GM23338 (cell line): ENCODE measurements at regions not wholly inside any gene's neighbourhood (a gene's known extent, or its start where the extent isn't known, plus 50 kb on each side); places are given as distances from the start of the nearest gene placed in this dataset.

Experiments used
- ATAC-seq: fragments of 200-7000 bp; cut with Tn5 transposase; 3 replicates; pipeline ENCODE4 v1.9.1; 2020
- DNase-seq: peaks from one replicate; pipeline ENCODE4 v3.0.0-alpha.2; 2015; ENCODE audit warnings: low spot score
- H2AFZ ChIP-seq: fragments of 200-600 bp; sonication (generic); 2 replicates; pipeline ENCODE4 v1.8.0; 2016; ENCODE audit warnings: antibody characterized with exemption, mild to moderate bottlenecking, moderate library complexity
- H3F3A ChIP-seq: fragments of 200-600 bp; sonication (generic); replicated peaks from 2 replicates; pipeline ENCODE4 v1.8.0; 2017; ENCODE audit warnings: antibody characterized with exemption, mixed run types, low read depth
- H3K27ac ChIP-seq: fragments of 200-600 bp; sonication (generic); 2 replicates; pipeline ENCODE4 v1.6.1; 2016; ENCODE audit warnings: low read depth
- H3K27me3 ChIP-seq: fragments of 200-600 bp; sonication (generic); 2 replicates; pipeline ENCODE4 v1.8.0; 2016; ENCODE audit warnings: mild to moderate bottlenecking, mixed run types, moderate library complexity; ENCODE audit not compliant: insufficient read depth
- H3K36me3 ChIP-seq: fragments of 200-600 bp; sonication (generic); 2 replicates; pipeline ENCODE4 v1.8.0; 2016; ENCODE audit warnings: mild to moderate bottlenecking; ENCODE audit not compliant: insufficient read depth
- H3K4me1 ChIP-seq: fragments of 200-600 bp; sonication (generic); 2 replicates; pipeline ENCODE4 v1.8.0; 2016; ENCODE audit warnings: mild to moderate bottlenecking, moderate library complexity; ENCODE audit not compliant: insufficient read depth
- H3K4me2 ChIP-seq: fragments of 200-600 bp; sonication (generic); 2 replicates; pipeline ENCODE4 v1.7.1; 2017; ENCODE audit warnings: mixed run types
- H3K4me3 ChIP-seq: fragments of 200-600 bp; sonication (generic); 2 replicates; pipeline ENCODE4 v1.6.1; 2016; ENCODE audit warnings: mixed run types
- H3K79me2 ChIP-seq: fragments of 200-600 bp; sonication (generic); replicated peaks from 2 replicates; pipeline ENCODE4 v1.8.0; 2017; ENCODE audit warnings: mild to moderate bottlenecking; ENCODE audit not compliant: insufficient read depth
- H3K9me2 ChIP-seq: fragments of 200-600 bp; sonication (generic); 2 replicates; pipeline ENCODE4 v1.8.0; 2017; ENCODE audit not compliant: insufficient read depth
- H4K20me1 ChIP-seq: fragments of 200-600 bp; sonication (generic); replicated peaks from 2 replicates; pipeline ENCODE4 v1.8.0; 2017; ENCODE audit warnings: mild to moderate bottlenecking; ENCODE audit not compliant: insufficient read depth
- H3K27ac Mint-ChIP-seq: 2 replicates; pipeline ENCODE4 v1.8.0; 2020; ENCODE audit warnings: inconsistent platforms, mild to moderate bottlenecking, moderate library complexity, mixed read lengths
- H3K27me3 Mint-ChIP-seq: 3 replicates; pipeline ENCODE4 v1.8.0; 2022; ENCODE audit warnings: low read depth, mild to moderate bottlenecking, moderate library complexity, mixed read lengths, inconsistent platforms; ENCODE audit not compliant: insufficient read depth, poor library complexity
- H3K36me3 Mint-ChIP-seq: 3 replicates; pipeline ENCODE4 v1.8.0; 2021; ENCODE audit warnings: low read depth, mild to moderate bottlenecking, inconsistent platforms, moderate library complexity, mixed read lengths
- H3K4me1 Mint-ChIP-seq: 3 replicates; pipeline ENCODE4 v1.8.0; 2020; ENCODE audit warnings: mild to moderate bottlenecking, inconsistent platforms, mixed read lengths
- H3K4me3 Mint-ChIP-seq: 3 replicates; pipeline ENCODE4 v1.8.0; 2021; ENCODE audit warnings: moderate library complexity, mild to moderate bottlenecking, inconsistent platforms, mixed read lengths
- H3K9me3 Mint-ChIP-seq: 3 replicates; pipeline ENCODE4 v1.8.0; 2020; ENCODE audit warnings: moderate library complexity, mild to moderate bottlenecking, inconsistent platforms, mixed read lengths
- CREB1 ChIP-seq: fragments of 250-450 bp; sonication (Bioruptor Pico); IDR thresholded peaks from 2 replicates; pipeline ENCODE4 v1.5.0; 2020; ENCODE audit warnings: low read depth, mild to moderate bottlenecking, moderate library complexity
- CTCF ChIP-seq, 2 experiments: fragments of 200-600 bp in 1 of 2; sonication (generic) in 1 of 2; conservative IDR thresholded peaks; 2 replicates each; pipeline versions ENCODE4 v1.5.1 to v1.6.1; 2016 to 2017; ENCODE audit warnings: antibody characterized with exemption in 2 of 2, low read depth in 2 of 2, mild to moderate bottlenecking in 2 of 2, moderate library complexity in 1 of 2
- ETS1 ChIP-seq: IDR thresholded peaks from 2 replicates; pipeline ENCODE4 v1.6.1; 2016; ENCODE audit warnings: antibody characterized with exemption
- EZH2 ChIP-seq: fragments of 200-600 bp; sonication (generic); IDR thresholded peaks from one replicate; pipeline ENCODE4 v1.8.0; 2017; ENCODE audit warnings: antibody characterized with exemption, mild to moderate bottlenecking, low read depth; ENCODE audit not compliant: unreplicated experiment
- EZH2phosphoT487 ChIP-seq: fragments of 200-600 bp; sonication (generic); IDR thresholded peaks from one replicate; pipeline ENCODE4 v1.8.1; 2018; ENCODE audit warnings: antibody characterized with exemption; ENCODE audit not compliant: unreplicated experiment
- JUNB ChIP-seq: IDR thresholded peaks from one replicate; pipeline ENCODE4 v1.6.1; 2016; ENCODE audit warnings: antibody characterized with exemption; ENCODE audit not compliant: unreplicated experiment
- NANOG ChIP-seq: IDR thresholded peaks from 2 replicates; pipeline ENCODE4 v1.6.1; 2016; ENCODE audit warnings: antibody characterized with exemption, borderline replicate concordance
- POLR2AphosphoS5 ChIP-seq: IDR thresholded peaks from 2 replicates; pipeline ENCODE4 v1.6.1; 2016; ENCODE audit warnings: antibody characterized with exemption, low read depth
- REST ChIP-seq: IDR thresholded peaks from one replicate; pipeline ENCODE4 v1.6.1; 2018; ENCODE audit warnings: antibody characterized with exemption; ENCODE audit not compliant: unreplicated experiment
- STAT1 ChIP-seq: IDR thresholded peaks from one replicate; pipeline ENCODE4 v1.6.1; 2016; ENCODE audit warnings: antibody characterized with exemption; ENCODE audit not compliant: unreplicated experiment
- ZNF114 ChIP-seq: fragments of 250-450 bp; sonication (Bioruptor Pico); IDR thresholded peaks from 2 replicates; pipeline ENCODE4 v1.5.0; 2020; ENCODE audit warnings: mild to moderate bottlenecking, moderate library complexity
- ZNF331 ChIP-seq: fragments of 250-450 bp; sonication (Bioruptor Pico); IDR thresholded peaks from 2 replicates; pipeline ENCODE4 v1.5.0; 2020; ENCODE audit warnings: low read depth, mild to moderate bottlenecking, moderate library complexity
- ZNF462 ChIP-seq: fragments of 250-450 bp; sonication (Bioruptor Pico); IDR thresholded peaks from 2 replicates; pipeline ENCODE4 v1.5.0; 2020; ENCODE audit warnings: mild to moderate bottlenecking, moderate library complexity

- no peaks in the 10 kb centered on the region for H3F3A ChIP-seq
- H3K27me3 ChIP-seq: no peaks in the 10 kb centered on the region
- Mint-ChIP-seq H3K27me3 (peaks cover 1% of the 10 kb centered on the region), H3K4me1 (peaks cover 8% of the 10 kb centered on the region; the same call in 2 of the 3 replicates), H3K36me3 (peaks cover 24% of the 10 kb centered on the region; the same call in 2 of the 3 replicates), H3K27ac (no peak overlapping the region), H3K9me3 (peaks cover 32% of the 10 kb centered on the region), H3K4me3 (no peak overlapping the region)
- H3K79me2 ChIP-seq: no peaks in the 10 kb centered on the region
- no peak overlapping the region for H2AFZ ChIP-seq
- H3K4me1 ChIP-seq: 0 out of 2 replicates have a peak, but pooled peaks cover 6% of the 10 kb centered on the region
- H4K20me1 ChIP-seq: no peaks in the 10 kb centered on the region
- no peak for ATAC-seq
- no peak overlapping the region for H3K4me3 ChIP-seq
- H3K4me2 ChIP-seq: no peak overlapping the region
- H3K27ac ChIP-seq: no peak overlapping the region
- peaks cover 12% of the 10 kb centered on the region; the same call in 1 of the 2 replicates for H3K9me2 ChIP-seq
- DNase-seq: no peak
- TF ChIP-seq STAT1: no peak
- no peak for TF ChIP-seq EZH2
- no peak for TF ChIP-seq POLR2AphosphoS5
- no peak for TF ChIP-seq ZNF462 (CRISPR knock-in tag)
- no peak for TF ChIP-seq NANOG
- no peak for TF ChIP-seq ZNF114 (CRISPR knock-in tag)
- TF ChIP-seq CTCF (conservative IDR thresholded peaks at IDR 0.05; ENCODE audit: low read depth in 2 of 2): no peak
- no peak for TF ChIP-seq EZH2phosphoT487
- TF ChIP-seq ZNF331 (CRISPR knock-in tag): no peak
- TF ChIP-seq JUNB: no peak
- no peak for TF ChIP-seq CREB1 (CRISPR knock-in tag)
- TF ChIP-seq ETS1: no peak
- no peak for TF ChIP-seq REST
- no peaks in the 10 kb centered on the region for H3K36me3 ChIP-seq
These were observed 1107.2 kb upstream of the CELF2 start for GRCh38 chr10:9910446-9910845.
